Hematopoietic multipotent progenitor cell treated with erythropoietin and hydrocortisone succinate and interleukin-3 and kit ligand, for 8 days (in vitro differentiated cells): ENCODE measurements at regions not wholly inside any gene's neighbourhood (a gene's known extent, or its start where the extent isn't known, plus 50 kb on each side); places are given as distances from the start of the nearest gene placed in this dataset.

Experiments used
- DNase-seq: peaks from one replicate; pipeline ENCODE4 v3.0.0-alpha.2; 2015

DNA sequence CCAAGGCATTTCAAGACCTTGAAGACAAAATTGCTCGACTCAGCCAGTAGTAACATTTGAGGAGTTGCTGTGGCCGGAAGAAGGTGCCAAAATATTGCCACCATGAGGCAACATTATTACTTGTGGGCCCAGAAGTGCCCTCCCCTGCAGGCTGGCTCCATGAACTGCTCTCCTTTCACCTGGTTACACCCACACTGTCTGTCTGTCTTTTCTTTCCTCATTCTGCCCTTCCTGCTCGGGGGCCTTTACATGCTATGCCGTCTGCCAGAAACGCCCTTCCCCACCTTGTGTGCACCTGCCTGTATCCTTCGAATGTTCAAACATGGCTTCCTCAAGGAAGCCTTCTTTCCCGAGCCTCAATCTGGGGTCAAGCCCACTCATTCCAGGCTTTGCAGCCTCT, 224.2 kb upstream of the DIO3 start:
- DNase-seq = no peak

DNA sequence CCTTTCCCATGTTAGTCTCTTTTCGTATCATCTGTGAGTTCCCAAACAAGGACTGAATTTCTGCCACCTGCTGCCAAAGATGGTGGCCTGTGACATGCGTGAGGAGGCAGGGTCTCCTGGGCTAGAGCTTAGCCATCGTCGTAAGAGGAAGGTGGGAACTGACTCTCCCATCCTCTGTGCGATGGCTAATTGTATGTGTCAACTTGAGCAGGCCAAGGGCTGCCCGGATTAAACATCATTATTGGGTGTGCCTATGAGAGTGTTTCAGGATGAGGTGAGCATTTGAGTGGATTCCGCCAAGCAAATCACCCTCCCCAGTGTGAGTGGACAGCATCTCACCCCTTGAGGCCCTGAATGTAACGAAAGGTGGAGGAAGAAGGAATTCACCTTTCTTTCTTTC, 220.7 kb upstream of the DIO3 start:
- DNase-seq = no peak

GRCh38 chr14:101347893-101348777, 213.2 kb upstream of the DIO3 start:
- DNase-seq = no peak

DNA sequence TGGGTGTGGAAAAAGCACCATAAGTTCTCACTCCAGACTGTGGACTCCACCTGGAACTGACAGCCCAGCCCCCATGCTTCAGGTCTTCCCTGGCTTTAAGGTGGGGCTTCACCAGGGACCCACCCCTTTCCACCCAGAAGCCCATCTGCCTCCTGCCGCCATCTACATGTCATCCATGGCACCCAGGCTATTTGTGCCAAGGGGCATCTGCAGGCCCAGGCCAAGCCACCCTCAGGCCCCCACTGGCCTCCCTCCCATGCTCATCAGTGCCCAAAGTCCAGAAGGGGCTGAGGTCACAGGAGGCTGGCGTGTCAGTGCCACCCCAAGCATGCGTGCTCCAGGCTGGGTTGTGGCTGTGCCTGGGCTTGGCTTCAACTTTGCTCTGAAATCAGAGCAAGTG, 212.2 kb upstream of the DIO3 start:
- no peak for DNase-seq

GRCh38 chr14:101350021-101350420, 211.3 kb upstream of the DIO3 start:
- DNase-seq = no peak

DNA sequence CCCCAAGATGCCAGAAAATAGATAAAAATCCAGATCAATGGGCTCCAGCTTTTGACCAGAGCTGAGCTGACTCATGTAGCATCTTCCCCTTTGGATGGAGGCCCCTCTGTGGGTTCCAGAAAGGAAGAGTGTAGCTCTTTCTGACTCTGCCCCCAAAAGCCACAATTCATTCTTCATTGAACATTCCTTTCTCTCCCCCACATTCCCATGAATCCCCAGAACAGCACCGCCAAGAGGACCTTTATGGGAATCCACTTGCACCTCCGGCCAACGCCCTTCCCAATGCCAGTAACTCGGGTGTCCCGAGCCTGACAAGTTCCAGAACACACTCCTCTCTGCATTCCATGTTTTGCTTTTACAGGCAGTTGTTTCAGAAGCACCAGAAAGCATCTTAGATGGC, 210.6 kb upstream of the DIO3 start:
- no peak for DNase-seq

GRCh38 chr14:101351146-101351545, 210.1 kb upstream of the DIO3 start:
- DNase-seq = no peak

DNA sequence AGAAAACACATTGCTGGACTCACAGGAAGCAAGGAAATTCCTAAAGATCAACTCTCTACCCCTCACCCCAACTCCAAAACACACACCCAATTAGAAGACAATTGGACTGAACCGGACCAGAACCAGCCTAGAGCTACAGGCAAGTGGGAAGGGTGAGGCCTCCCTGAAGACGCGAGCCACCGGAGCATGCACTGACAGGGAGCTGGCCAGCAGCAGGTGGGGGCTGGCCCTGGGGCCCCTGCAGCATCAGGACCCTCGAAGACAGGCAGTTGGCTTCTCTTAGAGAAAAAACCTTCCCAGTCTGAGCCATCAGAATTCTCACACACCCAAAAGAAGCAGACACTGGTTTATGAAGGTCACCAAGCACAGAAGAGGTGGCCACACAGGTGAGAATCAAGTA, 209.5 kb upstream of the DIO3 start:
- no peak for DNase-seq

GRCh38 chr14:101352567-101352966, 208.7 kb upstream of the DIO3 start:
- no peak for DNase-seq

GRCh38 chr14:101353422-101353821, 207.9 kb upstream of the DIO3 start:
- no peak for DNase-seq

- DNase-seq = no peak
Observed at GRCh38 chr14:101354726-101355125, 206.6 kb upstream of the DIO3 start.

- no peak for DNase-seq
Observed at GRCh38 chr14:101355284-101355683, 206.0 kb upstream of the DIO3 start.

DNA sequence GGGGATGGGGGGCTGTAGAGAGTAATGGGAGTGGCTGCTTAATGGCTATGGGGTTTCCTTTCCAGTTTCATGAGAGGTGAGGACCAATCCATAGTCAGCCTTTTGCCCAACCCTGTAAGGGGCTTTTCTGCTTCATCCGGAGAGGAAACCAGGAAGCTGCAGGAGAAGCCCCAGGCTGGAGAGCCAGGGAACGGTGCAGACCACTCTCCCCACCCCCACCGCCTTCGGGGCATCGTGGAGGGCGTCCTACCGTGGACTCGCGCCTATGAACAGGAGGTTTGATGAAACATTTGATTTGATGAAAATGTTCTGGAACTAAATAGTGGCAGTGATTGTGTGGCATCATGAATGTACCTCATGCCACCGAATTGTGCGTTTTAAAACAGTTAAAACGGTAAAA, 204.3 kb upstream of the DIO3 start:
- DNase-seq = no peak

DNA sequence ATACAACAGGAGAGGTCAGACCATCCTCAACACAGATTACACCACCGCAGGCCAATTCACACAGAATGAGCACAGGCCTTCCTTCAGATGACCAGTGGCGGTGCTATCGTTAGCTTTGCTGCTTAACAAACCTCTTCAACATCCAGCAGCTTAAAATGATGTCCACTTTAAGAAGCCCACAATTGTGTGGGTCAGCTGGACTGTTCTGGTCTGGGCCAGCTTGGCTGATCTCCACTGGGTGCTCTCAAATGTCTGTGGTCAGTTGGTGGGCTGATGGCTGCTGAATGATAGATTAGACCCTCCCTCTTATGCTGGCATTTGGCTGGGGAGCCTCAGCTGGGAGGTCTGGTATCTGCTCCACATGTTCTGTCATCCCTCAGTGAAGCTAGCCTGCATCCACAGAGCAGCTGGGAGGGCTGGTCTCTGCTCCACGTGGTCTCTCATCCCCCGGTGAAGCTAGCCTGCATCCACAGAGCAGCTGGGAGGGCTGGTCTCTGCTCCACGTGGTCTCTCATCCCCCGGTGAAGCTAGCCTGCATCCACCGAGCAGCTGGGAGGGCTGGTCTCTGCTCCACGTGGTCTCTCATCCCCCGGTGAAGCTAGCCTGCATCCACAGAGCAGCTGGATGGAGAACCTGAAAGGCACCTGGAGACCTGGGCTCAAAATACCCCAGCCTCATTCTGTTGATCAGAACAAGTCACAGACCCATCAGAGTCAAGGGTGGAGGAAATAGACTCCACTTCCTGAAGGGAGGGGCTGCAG, 203.6 kb upstream of the DIO3 start:
- no peak for DNase-seq

- DNase-seq = no peak
Observed at GRCh38 chr14:101358320-101359125, 202.8 kb upstream of the DIO3 start.

DNA sequence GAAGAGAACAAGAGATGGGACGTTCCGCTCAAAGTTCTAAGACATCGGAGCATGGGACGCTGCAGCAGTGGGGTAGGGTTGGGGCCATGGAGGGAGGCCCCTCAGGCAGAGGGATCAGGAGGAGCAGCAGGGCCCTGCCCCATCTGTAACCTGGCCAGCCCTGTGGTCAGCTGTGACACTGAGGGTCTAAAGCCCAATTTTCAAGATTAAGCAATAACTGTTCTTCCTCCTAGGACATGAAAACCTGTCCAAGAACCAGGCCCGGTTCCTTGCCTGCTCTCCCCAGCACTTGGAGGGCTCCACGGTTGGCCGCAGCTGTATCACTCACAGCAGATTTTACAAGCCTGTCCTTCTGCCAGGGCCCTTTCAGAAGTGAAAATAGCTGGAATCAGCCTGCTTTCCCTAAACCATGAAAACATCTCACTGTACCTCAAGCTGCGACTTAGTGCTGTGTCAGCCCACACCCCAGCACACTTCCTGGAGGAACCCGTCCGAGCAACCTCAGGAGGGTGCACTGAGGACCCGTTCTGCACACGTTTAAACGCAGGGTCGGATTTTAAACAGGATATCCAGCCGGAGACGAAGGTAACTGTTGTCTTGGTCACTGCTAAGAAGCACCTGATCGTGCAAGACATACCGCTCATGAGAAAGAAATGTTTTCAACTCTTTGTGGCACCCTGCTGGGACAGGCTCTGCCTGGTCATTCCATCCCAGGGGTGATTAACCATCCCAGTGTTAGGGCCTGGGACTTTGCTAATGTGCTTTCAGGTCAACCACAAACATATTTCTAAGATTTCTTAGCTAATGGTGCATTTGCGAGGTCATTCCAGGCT, 201.9 kb upstream of the DIO3 start:
- no peak for DNase-seq

DNA sequence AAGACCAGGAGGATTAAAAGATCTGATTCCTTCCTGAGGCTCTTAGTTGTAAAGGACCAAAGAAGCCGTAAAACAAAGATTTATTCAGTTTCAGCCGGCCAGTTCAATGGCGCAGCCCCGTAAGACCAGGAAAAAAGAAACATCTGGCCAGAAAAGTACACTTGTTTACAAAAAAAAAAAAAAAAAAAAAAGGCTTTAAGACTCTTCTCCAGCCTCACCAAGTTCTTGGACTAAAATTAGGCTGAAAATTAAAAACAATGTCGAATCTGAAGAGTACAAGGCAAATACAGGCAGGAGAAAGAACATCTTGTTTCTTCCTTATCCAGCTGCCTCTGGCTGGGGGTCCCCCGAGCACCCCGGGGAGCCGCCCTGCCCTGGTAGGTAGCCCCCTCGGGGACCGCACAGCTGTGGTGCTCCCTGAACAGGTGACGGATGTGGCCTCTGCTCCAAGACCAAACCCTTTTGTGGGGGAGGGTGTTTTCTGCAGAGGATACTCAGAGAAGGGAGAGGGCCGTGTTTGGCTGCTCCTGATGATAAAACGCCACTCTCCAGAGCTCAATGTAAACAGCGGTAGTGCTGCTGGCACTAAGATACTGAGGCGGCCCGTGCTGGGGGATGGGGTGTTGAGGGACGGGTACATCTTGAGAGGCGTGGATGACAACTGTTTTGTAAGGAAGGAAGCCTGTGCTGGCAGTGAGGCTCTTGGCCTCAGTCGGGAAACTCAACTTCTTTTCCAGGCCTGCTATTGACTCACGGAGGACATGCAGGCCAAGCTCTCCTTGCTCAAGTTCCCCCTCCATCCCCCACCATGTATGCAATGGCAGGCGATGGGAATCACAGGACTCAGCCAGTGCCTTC, 201.0 kb upstream of the DIO3 start:
- DNase-seq = no peak

DNA sequence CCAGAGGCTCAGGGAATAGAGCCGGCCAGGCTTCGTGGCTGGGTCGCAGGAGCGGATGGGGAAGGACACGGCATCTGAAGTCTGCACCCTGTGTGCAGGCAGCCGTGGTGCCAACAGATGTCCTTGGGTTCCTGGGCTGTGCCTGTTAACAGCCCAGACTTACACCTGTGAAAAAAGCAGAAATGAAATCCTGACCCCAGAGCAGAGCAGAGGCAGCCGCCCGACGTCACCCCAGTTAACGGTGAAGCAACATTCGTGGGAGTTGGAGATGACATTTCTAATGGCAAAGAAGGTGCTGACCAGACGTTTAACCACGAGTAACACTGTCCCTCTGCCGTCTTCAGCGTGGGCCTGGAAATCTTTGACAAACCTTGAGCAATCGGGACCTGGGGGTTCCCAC, 200.3 kb upstream of the DIO3 start:
- DNase-seq = no peak

DNA sequence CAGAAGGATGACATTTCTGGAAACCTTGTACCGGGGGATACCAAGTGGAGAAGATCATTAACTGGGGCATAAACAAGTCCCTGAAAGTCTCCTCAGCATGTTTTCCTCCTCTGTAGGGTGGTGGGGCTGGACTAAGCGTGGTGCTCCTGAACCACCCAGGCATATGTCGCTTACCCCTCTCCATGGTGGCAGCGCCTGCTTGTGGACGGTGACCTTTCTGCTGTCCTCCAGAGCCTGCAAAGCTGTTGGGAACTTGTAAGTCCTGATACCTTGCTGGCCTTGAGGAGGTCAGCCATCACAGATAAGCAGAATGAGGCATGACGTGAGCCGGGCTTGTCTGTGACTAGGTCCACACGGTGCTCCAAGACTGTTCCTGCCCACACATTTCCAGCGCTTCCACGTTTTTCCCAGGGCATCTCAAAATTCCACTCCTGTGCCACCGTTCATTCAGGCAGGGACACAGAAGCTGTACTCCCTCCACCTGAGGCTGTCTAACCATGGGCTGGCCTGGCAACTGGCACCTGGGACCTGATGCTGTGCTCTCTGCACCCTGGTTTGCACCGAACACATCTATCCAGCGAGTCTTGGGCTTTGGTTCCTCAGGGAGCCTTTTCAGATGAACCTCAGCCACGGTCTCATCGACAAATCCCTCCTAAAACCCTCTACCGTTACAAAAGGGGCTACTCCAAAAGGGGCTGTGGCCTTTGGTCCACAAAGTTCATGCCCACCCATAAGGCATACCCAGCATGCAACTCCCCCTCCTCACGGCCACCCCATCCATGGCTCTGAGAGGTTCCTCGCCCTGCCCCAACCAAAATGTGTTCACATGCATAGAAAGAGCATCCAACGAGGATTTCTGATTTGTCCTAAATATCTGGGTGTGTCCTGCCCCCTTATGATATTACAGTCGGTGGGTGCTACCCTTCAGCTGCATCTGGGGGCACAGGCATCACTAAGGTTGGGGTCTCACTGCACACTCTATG, 199.6 kb upstream of the DIO3 start:
- DNase-seq = no peak

DNA sequence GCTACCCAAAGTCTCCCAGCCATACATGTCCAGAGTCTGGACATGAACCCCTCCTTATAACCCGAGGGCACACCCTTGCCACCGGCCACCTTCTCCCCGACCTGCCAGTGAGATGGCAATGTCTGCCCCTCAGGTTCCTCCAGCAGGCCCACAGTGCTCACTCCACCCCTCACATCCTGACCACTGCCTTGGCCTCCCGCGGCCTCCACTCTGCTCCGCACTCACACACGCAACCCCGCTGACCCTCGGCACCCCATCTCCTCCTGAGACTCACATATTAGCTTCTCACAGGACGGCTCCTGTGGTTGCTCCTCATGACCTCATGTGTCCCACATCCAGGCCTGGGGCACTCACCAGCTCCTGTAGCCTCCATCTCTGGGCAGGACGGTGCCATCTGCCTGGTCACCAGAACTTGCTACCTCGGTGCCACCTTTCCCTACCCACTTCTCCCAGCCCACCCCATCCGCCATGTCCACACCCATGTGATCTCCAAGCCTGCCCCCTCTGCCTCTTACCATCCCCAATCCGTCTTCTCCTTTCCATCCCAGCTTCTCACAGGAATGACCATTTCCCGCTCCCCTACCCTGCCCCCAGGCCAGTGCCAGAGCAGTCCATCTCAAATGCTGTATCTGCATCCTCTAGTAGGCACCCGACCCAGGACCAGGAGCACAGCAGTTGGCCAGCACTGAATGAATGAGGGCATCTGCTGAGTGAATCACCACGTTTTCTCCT, 198.6 kb upstream of the DIO3 start:
- no peak for DNase-seq
